ENCODE measurements at regions not wholly inside any gene's neighbourhood (a gene's known extent, or its start where the extent isn't known, plus 50 kb on each side); places are given as distances from the start of the nearest gene placed in this dataset.

DNA sequence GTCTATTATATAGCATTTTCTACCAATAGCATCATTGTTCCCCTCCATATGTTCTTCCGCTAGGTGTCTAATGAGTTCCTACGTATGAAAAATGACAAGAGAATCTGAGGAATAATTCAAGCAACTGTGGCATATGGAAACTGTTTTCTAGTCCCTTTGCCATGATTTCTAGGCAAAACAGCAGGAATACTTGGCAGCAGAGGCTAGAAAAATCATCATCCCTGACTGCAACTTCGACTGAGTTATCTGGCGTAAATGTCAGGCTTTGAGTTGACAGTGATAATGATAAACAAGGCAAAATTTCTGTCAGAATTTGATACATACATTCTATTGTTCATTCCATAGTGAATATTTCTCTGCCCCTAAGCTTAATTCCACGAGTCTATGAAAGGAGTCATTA, 572.8 kb upstream of the USP15 start:
- H3K9me3 Mint-ChIP-seq (ENCODE audit: unreplicated experiment) = no peaks in the 10 kb centered on the region
- BruUV-seq (replicated peaks) = no TSS peak
- intact Hi-C loops (cut with micrococcal nuclease) = no loop called here
- no peaks in the 10 kb centered on the region for H3K27me3 Mint-ChIP-seq (ENCODE audit: insufficient read depth, unreplicated experiment)
- no peaks in the 10 kb centered on the region for H3K36me3 Mint-ChIP-seq (ENCODE audit: insufficient read depth, unreplicated experiment)
- no peak overlapping the region for H3K4me3 Mint-ChIP-seq (ENCODE audit: unreplicated experiment)
- TF ChIP-seq, protein P1, sequence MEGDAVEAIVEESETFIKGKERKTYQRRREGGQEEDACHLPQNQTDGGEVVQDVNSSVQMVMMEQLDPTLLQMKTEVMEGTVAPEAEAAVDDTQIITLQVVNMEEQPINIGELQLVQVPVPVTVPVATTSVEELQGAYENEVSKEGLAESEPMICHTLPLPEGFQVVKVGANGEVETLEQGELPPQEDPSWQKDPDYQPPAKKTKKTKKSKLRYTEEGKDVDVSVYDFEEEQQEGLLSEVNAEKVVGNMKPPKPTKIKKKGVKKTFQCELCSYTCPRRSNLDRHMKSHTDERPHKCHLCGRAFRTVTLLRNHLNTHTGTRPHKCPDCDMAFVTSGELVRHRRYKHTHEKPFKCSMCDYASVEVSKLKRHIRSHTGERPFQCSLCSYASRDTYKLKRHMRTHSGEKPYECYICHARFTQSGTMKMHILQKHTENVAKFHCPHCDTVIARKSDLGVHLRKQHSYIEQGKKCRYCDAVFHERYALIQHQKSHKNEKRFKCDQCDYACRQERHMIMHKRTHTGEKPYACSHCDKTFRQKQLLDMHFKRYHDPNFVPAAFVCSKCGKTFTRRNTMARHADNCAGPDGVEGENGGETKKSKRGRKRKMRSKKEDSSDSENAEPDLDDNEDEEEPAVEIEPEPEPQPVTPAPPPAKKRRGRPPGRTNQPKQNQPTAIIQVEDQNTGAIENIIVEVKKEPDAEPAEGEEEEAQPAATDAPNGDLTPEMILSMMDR (IDR thresholded peaks at IDR 0.05; ENCODE audit: unreplicated experiment) = no peak
- POLR2A ChIA-PET = interaction anchor here (0.5 kb wide), 1 partner anchor 15 kb away, joined by 4 read pairs; no protein-coding TSS in a partner anchor
- CTCF ChIA-PET = no interaction called here
- H3K4me1 Mint-ChIP-seq (ENCODE audit: insufficient read depth, unreplicated experiment) = no peaks in the 10 kb centered on the region
- DNase-seq (ENCODE audit: unreplicated experiment) = no peak
- H3K27ac Mint-ChIP-seq (ENCODE audit: low read depth, unreplicated experiment) = no peak overlapping the region

DNA sequence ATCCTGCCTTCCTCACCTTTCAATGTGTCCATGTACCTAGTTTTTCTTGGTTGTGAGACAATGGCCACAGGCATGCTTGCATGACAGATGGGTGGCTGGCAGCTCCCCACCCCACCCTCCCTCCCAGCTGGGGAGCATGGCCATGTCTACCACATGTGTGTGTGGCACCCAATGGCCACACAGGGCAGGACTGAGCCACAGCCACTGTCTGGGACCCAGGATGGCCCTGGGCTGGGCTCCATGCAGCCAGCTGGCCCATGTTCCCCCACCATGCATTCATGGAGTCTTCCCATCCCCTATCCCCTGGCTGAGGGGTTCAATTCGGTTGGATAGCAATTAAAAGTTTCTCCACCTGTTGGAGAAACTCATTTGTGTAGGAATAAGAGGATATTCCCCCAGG, 566.0 kb upstream of the USP15 start:
- Mint-ChIP-seq H3K4me3 (ENCODE audit: unreplicated experiment) (no peak overlapping the region), H3K9me3 (ENCODE audit: unreplicated experiment) (peaks cover 8% of the 10 kb centered on the region), H3K27ac (ENCODE audit: low read depth, unreplicated experiment) (no peak overlapping the region), H3K4me1 (ENCODE audit: insufficient read depth, unreplicated experiment) (peaks cover 5% of the 10 kb centered on the region), H3K27me3 (ENCODE audit: insufficient read depth, unreplicated experiment) (no peaks in the 10 kb centered on the region), H3K36me3 (ENCODE audit: insufficient read depth, unreplicated experiment) (no peaks in the 10 kb centered on the region)
- CTCF ChIA-PET = interaction anchor here (1.2 kb wide), 1 partner anchor 9 kb away, joined by 4 read pairs; no protein-coding TSS in a partner anchor
- TF ChIP-seq, protein P1 (IDR thresholded peaks at IDR 0.05; ENCODE audit: unreplicated experiment) = no peak
- no TSS peak for BruUV-seq (replicated peaks)
- intact Hi-C loops (cut with micrococcal nuclease) = no loop called here
- DNase-seq (ENCODE audit: unreplicated experiment) = no peak
- POLR2A ChIA-PET = interaction anchor here (0.6 to 0.7 kb wide), 2 partner anchors 300 to 409 kb away, joined by 3 read pairs; no protein-coding TSS in a partner anchor

DNA sequence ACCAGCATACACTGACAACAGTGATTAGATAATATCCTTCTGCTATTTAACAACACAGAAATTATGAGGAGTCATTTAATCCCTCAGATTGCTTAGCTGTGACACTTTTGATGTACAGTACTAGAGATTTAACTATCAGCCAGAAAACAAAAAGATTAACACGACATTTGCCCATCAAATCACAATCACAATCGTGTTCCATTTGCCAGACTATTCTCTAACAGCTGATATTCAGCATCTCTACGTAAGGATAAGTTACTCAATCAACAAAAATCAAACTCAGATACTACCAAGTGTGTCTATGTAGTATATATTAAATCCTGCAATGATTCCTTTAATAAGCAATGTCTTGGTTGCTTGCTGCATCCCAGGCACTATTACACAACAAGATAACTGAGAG, 558.7 kb upstream of the USP15 start:
- ChIA-PET CTCF (no interaction called here), POLR2A (no interaction called here)
- H3K27me3 Mint-ChIP-seq (ENCODE audit: insufficient read depth, unreplicated experiment) = no peaks in the 10 kb centered on the region
- no peaks in the 10 kb centered on the region for H3K36me3 Mint-ChIP-seq (ENCODE audit: insufficient read depth, unreplicated experiment)
- DNase-seq (ENCODE audit: unreplicated experiment) = no peak
- intact Hi-C loops (cut with micrococcal nuclease) = no loop called here
- no peak overlapping the region for H3K27ac Mint-ChIP-seq (ENCODE audit: low read depth, unreplicated experiment)
- no peaks in the 10 kb centered on the region for H3K9me3 Mint-ChIP-seq (ENCODE audit: unreplicated experiment)
- TF ChIP-seq, protein P1 (IDR thresholded peaks at IDR 0.05; ENCODE audit: unreplicated experiment) = no peak
- no peak overlapping the region for H3K4me3 Mint-ChIP-seq (ENCODE audit: unreplicated experiment)
- no peaks in the 10 kb centered on the region for H3K4me1 Mint-ChIP-seq (ENCODE audit: insufficient read depth, unreplicated experiment)
- BruUV-seq (replicated peaks) = no TSS peak

DNA sequence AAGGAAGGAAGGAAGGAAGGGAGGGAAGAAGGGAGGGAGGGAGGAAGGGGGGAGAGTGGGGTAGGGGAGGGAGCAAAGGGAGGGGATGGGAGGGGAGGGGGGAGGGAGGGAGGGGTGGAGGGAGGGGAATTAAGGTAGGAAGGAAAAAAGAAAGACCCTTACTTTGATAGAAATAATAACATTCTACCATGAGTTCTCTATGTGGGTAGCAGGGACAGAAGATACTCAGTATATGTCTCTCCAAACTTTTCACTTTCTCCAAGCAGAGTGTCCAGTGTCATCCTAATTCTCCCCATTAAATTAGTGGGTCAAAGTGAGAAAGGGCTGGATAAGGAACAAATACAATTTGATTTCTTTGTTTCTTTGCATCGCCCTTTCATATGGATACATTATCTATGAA, 553.4 kb upstream of the USP15 start:
- Mint-ChIP-seq H3K27ac (ENCODE audit: low read depth, unreplicated experiment) (no peak overlapping the region), H3K36me3 (ENCODE audit: insufficient read depth, unreplicated experiment) (no peaks in the 10 kb centered on the region), H3K4me3 (ENCODE audit: unreplicated experiment) (no peak overlapping the region), H3K4me1 (ENCODE audit: insufficient read depth, unreplicated experiment) (no peaks in the 10 kb centered on the region), H3K9me3 (ENCODE audit: unreplicated experiment) (no peaks in the 10 kb centered on the region), H3K27me3 (ENCODE audit: insufficient read depth, unreplicated experiment) (no peaks in the 10 kb centered on the region)
- POLR2A ChIA-PET = no interaction called here
- BruUV-seq (replicated peaks) = no TSS peak
- intact Hi-C loops (cut with micrococcal nuclease) = no loop called here
- CTCF ChIA-PET = no interaction called here
- TF ChIP-seq, protein P1 (IDR thresholded peaks at IDR 0.05; ENCODE audit: unreplicated experiment) = no peak
- DNase-seq (ENCODE audit: unreplicated experiment) = no peak

Measured in MCF 10A (cell line).